ENCODE measurements at regions not wholly inside any gene's neighbourhood (a gene's known extent, or its start where the extent isn't known, plus 50 kb on each side); places are given as distances from the start of the nearest gene placed in this dataset.

DNA sequence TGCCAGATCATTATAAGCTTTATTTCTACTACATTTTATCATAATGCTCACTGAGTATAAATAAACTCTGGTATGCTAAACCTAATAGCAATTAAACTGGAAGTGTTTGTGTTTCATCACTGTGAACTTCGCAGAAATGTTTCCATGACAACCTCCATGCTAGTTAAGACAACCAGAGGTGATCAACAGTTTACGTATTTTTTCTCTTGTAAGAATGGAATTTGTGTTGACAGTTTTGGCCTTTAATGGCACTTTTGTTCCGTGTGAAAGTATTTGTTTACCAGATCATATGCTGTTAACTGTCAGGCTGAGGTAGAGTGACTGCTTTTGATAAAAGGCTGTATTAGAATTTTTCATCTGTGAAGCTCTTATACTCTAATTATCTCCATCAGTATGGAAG, 212.1 kb upstream of the PPP1R3A start:
- no peak for DNase-seq (ENCODE audit: low read depth in 4 of 4, low spot score in 3 of 4)

DNA sequence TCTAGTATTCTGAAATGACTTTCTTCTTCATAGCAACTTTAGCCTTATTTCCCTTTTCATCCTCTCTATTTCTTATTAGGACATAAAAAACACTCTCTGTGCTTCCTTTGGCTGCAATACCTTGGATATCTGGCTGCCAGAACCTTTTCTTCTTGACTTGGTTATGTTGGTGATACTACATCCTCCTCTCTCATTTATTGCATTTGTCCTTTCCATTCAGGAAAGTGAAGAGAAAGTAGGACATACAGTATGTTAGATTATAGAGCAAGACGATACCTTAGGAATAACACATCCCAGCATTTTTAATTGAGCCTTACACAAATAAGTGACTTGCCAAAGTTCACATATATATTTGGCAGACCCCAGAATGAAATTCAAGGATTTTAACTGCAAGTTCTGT, 210.1 kb upstream of the PPP1R3A start:
- DNase-seq (ENCODE audit: low read depth in 4 of 4, low spot score in 3 of 4): no peak

DNA sequence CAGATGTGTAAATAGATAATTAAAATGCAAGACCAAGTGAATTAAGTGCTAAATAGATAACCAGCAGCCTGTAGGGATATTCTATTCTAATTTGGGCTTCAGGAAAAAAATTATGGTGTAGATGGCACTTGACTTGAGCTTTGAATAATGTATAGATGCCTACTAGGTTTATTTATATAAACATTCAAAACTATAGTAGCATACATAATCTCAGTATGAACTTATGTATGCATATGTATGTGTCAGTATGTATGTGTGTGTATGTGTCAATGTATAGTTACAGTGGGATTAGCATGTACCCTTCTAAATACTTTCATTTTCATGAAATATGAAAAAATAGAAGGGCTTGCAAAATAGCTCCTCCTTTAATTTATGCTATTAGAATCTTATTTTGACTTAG, 207.3 kb upstream of the PPP1R3A start:
- DNase-seq (ENCODE audit: low read depth in 4 of 4, low spot score in 3 of 4): no peak

DNA sequence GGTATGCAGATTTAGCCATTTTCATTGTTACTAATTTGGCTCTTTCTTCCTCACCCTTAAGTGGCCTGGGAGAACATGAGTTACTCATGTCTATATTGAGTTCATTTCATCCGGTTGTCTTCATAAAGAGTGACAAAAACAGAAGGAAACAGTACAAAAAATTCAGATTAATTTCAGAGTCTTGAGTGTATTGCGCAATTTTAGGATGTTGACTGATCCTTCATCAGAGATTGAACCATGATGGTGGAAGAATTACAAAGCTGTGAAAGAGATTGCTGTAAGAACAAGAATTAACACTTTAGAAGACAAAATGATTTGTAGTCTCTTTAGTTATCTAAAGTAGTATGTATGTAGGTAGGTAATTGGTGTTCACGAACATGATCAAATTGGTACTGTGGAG, 194.0 kb upstream of the PPP1R3A start:
- DNase-seq (ENCODE audit: low read depth in 4 of 4, low spot score in 3 of 4): no peak

DNA sequence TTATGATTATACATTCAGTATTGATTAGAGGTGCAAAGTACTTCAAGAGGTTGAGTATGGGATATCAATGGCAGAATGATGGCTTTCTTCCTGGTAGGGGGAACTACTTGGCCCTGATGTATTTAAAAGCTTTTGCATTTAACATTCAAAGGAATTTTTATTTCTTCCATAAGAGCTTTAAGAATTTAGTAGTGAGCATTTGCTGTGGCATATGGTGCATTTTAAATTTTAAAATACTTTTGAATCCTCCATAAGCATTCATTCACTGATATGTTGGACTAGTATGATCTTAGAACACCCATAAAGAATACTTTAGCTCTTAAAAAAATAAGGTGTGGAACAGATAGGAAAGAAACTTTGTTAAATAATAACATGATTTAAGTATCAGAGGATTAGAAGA, 191.9 kb upstream of the PPP1R3A start:
- DNase-seq (ENCODE audit: low read depth in 4 of 4, low spot score in 3 of 4): no peak

DNA sequence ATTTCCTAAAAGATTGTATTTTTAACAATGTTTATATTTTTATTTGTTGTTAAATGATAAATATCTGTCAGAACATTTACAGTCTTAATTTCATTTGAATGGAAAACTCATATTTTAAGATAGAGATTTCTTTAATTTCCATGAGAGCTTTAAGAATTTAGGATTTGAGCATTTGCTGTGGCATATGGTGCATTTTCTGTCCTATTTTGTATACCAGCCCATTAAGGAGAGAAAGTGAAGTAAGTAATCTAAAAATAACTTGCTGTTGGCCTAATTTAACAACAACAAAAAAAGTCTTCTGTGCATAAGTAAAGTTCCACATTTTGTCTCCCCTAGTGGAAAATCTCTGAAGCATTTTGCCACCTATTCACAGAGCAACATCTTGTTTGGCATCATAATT, 190.9 kb upstream of the PPP1R3A start:
- no peak for DNase-seq (ENCODE audit: low read depth in 4 of 4, low spot score in 3 of 4)

DNA sequence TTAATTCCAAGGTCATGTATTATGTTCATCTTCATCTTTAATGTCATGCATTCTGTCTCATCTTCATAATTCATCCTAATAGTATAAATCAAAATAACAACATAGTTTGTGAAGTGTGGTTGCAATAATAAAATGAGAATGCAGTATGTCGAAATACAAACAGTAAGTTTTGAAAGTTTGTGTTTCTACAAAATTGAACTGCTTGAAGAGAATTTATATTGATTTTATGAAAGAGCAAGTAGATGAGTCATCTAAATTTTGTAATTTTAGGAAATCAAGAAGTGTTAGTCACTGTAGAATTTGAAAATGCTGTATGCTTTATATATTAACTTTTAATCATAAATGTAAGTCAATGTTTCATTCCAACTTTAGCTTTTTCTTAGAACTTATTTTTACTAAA, 190.5 kb upstream of the PPP1R3A start:
- DNase-seq (ENCODE audit: low read depth in 4 of 4, low spot score in 3 of 4): no peak

DNA sequence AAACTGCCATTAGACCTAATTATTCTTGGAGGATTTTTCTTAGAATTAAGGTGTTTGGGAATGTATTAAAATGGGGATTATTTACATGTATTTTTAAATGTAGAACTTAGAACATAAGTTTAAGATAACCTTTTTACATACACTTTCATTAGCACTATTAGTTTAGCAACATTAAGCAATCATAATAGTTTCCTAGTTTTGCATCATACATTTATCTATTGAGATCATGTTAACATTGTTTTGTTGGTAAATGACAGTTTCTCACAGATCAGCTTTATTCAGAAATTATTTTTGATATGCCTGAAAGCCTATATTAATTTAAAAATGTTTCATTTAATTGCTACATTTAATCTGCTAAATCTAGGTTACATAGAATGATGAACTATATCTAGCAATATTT, 189.7 kb upstream of the PPP1R3A start:
- DNase-seq (ENCODE audit: low read depth in 4 of 4, low spot score in 3 of 4): no peak

DNA sequence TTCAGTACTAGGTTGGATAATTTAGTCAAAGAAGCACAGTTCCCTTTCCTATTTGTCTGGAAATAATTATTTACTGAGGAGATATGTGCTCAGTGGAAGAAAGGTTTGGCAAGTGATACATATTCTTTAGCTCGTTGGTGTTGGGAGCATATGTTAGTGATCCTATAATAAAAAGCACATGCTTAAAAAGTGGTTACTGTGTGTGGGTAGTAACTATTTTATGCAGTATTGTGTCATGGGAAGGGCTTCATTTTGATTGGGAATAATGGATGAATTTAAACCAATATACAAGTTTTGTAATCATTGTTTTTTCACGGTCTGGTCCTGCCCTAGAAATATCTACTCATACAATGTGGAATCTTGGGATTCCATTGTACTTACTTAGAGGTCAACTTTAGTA, 188.7 kb upstream of the PPP1R3A start:
- DNase-seq (ENCODE audit: low read depth in 4 of 4, low spot score in 3 of 4): no peak

DNA sequence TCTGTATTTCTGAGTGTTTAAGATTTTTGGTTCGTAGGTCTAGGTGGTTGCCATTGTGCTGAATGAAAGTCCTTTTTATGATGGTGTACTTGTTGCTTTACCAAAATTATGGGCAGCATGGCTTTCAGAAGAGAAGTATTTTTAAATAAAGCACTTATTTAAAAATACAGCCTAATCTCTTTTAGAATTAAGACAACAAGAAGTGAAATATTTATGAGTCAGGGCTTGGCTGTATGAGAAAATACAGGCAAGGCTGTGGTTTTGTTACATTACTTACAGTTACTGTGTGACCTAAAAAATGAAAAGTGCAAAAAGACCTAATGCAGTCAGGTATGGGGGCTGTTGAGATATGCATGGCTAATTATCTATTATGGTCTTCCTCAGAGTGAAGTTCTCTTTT, 185.2 kb upstream of the PPP1R3A start:
- DNase-seq (ENCODE audit: low read depth in 4 of 4, low spot score in 3 of 4): no peak

DNA sequence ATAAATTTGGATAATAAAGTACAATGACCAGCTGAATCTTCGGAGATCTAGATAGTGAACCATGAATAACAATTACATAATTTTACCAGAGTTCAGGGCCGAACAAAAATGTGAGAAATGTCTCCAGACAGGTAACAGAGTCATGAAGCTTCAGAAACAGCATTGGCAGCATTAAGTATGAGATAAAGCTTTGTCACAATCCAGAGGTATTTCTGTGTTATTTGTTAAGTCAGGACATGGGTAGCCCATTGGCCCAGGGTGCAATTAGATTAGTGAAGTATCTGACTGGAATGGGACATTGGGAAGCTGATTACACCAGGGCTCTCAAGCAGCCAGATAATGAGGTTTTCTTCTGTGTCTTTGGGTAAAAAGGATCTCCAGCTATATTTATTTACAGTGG, 184.2 kb upstream of the PPP1R3A start:
- no peak for DNase-seq (ENCODE audit: low read depth in 4 of 4, low spot score in 3 of 4)

DNA sequence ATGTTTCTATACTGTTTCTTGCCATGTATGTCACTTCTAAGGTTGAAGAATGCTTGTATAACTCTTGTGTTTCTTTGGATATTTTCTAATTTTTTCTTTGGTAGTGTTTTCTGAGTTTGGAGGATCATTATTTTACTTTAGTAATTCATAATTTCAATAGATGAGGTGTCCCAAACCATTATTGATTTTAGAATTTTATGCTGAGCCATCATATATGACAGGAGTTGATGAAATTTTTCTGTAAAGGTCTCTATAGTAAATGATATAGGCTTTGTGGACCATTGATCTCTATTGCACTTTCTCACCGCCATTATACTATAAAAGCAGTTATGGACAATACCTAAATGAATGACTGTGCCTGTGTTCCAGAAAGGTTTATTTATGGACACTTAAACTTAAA, 183.3 kb upstream of the PPP1R3A start:
- DNase-seq (ENCODE audit: low read depth in 4 of 4, low spot score in 3 of 4): no peak

DNA sequence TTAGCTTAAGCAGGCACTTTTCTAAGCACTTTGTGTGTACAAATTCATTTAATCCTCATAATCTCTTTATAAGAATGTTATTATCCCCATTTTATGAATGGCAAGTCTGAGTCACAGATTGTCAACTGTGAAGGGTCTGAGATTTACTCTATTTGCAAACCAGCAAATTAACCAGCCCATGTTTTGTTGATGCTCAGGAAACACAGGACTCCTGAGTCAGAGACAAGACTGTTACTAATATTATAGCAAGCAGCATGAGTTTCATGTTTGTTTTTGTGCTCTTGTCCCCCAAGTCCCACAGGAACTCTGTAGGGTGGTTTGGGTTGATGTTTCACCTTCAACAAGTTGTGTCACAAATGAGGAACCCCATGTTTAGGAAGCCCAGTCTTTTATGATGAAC, 182.0 kb upstream of the PPP1R3A start:
- DNase-seq (ENCODE audit: low read depth in 4 of 4, low spot score in 3 of 4): no peak

DNA sequence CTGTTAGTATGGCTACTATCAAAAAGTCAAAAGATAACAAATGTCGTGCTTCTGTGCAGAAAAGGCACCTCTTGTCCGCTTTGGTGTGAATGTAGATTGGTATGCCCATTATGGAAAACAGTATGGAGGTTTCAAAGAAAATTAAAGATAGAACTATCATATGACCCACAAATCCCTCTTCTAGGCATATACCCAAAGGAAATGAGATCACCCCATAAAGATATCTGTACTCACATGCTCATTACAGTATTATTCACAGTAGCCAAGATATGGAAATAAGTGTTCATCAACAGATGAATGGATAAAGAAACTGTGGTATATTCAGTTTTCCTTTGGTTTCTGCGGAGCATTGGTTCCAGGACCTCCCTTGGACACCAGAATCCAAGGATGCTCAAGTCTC, 180.5 kb upstream of the PPP1R3A start:
- no peak for DNase-seq (ENCODE audit: low read depth in 4 of 4, low spot score in 3 of 4)

DNA sequence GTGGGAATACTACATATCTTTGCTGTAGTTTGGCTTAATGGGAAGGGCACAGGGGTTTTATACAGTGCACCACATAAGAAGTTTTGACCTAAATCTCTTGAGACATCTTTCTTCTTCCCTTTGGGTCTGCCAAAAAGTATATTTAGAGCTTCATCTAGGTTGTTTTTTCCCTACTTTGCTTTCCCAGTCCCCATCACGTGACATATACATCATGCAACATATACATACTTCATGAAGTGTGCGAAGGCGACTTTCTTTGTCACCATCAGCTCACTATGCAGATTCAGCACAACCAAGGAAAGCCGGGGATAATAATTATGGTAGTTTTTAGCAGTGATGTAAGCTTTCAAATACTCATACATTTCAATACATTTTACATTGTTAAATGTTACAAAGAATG, 177.1 kb upstream of the PPP1R3A start:
- DNase-seq (ENCODE audit: low read depth in 4 of 4, low spot score in 3 of 4): no peak

DNA sequence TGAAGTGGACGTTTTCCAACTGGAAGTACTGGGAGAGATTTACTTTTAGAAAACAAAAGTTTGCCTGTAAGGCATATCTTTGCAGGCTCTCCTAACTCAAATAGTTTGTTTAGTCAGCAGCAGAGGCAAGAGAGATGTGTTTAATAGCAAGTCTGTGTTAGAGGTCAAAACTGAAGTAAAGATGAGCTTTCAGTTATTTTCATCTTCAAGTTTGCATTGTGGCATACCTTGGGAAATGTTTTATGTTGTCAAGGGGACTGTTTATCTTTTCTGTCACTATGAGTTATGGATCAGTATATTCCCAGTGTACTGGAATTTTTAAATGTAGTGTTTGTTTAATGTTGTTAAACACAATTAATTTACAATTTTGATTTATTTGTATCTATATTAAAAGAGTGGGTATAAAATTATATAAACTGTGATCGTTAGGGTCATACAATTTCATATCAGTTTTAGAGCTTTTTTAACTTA, 169.7 kb upstream of the PPP1R3A start:
- DNase-seq (ENCODE audit: low read depth in 4 of 4, low spot score in 3 of 4): no peak

DNA sequence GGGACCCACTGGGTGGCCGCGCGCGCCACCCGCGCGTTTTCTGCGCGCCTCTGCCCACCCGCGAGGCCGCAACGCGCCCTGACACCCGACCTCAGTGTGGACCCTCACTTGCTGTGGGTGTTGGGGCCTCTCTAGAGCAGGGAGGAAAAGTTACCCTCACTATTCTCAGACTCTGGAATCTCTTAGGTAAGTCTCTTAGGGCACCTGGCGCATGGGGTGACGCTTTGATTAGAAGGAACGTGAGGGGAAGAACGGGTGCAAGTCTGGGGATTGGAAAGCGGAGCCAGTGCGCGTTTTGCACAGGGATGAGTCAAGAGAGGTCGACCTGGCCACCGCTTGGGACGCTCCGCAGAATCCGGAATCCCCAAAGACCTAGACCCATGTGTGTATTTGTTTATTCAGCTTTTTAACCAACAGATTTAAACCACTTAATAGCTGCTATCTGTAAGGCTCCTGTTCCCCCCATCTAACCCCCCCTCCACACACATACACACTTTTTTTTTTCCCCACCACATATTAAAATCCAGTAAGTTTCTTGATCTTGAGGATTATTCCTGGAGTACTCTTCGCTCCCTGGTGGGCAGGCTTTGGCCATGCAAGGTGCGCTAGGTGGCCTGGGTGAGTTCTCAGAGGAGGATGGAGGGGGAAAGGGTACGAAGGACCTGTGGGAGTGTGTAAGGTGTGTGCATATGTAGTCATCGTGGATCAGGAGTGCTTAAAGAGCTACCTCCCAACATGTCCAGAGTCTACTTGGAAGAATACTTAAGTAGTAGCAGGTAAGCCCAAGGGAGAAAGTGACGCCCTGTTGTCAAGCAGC, 169.1 kb upstream of the PPP1R3A start:
- DNase-seq (ENCODE audit: low read depth in 4 of 4, low spot score in 3 of 4): no peak

DNA sequence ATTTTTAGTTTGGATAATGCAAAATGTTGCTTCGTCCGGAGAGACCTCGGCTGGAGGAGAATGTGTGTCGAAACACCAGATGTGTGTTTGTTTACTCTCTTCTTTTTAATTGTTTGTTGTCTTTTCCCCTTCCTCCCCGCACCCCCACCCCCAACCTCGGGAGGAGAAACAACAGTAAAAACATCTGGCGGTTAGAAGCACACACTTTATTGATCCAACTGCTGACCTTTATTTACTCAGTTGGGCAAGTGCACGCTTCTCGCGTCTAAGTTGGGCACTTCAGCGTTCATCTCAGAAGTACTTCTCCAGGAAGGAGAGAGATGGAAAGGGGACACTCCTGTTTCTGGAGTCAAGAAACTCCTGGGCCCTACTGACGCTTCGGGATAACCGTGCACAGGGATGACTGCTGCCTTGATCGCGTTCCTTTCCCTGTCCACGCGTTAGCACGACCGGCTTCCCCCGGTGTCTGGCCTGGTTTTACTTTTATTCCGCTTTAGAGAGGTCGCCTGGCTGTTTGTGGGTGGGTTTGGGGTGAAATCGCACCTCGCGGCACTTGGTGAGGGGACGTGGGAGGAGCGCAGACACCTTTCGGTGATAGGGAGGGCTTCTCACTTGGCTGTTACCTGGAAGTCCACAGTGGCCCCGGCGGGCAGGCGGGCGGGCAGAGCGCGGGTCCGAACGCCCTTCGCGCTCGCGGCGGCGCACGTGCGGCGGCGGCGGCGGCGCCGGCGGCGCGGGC, 168.3 kb upstream of the PPP1R3A start:
- peak in 1 of 4 donors; percentile 4 for DNase-seq (ENCODE audit: low read depth in 4 of 4, low spot score in 3 of 4)

DNA sequence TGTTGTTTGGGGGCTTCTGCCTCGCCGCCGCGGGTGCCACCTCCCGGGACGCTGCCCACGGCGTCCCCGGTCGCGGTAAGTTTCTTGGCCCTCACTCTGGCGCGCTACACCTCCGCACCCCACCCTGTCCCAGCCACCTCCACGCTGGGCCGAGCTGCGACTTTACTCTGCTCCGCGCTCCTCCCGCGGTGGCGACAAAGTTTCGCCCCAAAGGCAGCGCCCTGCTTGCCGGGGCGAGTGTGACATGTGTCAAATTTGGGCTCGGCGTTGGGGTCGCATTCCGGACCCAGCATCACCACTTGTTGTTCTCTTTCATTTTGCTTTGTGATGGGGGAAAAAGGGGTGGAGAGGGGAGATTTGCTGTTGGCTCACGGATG, 167.7 kb upstream of the PPP1R3A start:
- DNase-seq (ENCODE audit: low read depth in 4 of 4, low spot score in 3 of 4): peak in 1 of 4 donors; percentile 7

DNA sequence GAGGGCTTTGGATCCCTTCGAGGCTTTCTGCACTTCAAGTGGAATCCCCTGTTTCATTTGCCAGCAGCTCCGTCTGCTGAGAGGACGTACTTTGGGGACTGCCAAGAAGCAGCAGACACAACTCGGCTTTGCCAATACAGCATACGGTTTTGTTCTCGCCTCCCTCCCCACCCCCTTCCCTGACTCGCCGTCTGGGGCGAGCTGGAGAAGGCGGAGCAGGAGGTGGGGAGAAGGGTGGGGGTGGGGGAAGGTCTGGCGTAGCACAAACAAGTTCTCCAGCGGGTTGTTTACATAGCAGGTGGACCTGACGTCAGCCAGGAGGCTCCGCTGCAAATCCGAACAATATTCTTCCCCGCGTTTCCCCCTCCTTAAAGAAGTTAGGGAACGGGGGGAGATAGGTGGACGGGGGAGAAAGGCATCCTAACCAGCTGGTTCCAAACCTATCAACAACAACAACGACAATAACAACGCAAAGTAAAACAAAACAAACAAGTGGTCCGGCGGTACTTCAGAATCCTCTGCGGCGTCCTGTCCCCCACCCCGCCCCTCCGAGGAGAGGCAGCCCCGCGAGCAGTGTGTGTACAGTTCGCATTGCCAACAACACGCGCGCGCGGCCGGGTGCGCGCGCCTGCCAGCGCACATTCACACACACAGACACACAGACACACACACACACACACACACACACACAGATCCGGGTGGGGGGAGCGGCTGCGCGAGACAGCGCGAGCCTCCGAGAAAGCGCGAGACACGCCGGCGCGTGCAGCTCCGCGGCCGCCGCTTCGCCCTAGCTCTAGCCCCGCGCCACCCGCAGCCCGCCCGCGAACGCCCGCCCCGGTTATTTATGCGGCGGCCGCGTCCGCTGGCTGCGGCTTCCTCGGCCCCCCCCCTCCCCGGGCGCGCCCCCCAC, 167.0 kb upstream of the PPP1R3A start:
- peak; percentile 44 to 59 (median 50) for DNase-seq (ENCODE audit: low read depth in 4 of 4, low spot score in 3 of 4)

DNA sequence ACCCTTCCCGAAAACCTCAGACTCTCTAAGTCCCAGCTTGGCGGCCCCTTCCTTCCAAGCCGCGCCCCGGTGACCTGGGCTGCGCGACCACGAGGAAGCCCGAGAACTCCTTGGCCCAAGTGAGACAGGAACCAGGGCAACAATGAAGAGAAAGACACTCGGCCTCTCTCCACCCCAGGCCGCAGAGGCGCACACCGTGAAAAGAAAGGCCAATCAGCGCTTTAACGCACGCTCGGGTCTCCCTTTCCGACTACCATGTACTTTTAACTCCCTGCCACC, 166.4 kb upstream of the PPP1R3A start:
- peak in 1 of 4 donors; percentile 1 for DNase-seq (ENCODE audit: low read depth in 4 of 4, low spot score in 3 of 4)

All from right renal pelvis (tissue), 4 donors.